ENCODE measurements at regions not wholly inside any gene's neighbourhood (a gene's known extent, or its start where the extent isn't known, plus 50 kb on each side); places are given as distances from the start of the nearest gene placed in this dataset.

GRCh38 chr2:4265936-4266335, 562.6 kb downstream of the DCDC2C start:
- no peak for DNase-seq

GRCh38 chr2:4269885-4270284, 566.5 kb downstream of the DCDC2C start:
- no peak for DNase-seq

- no peak for DNase-seq
Measured at GRCh38 chr2:4272261-4272858, 569.0 kb downstream of the DCDC2C start.

GRCh38 chr2:4278392-4278791, 575.0 kb downstream of the DCDC2C start:
- no peak for DNase-seq

- DNase-seq, result no peak
Measured at GRCh38 chr2:4279431-4279830, 576.1 kb downstream of the DCDC2C start.

- no peak for DNase-seq
Measured at GRCh38 chr2:4291430-4291829, 588.1 kb downstream of the DCDC2C start.

- DNase-seq, result no peak
Measured at GRCh38 chr2:4295680-4296079, 592.3 kb downstream of the DCDC2C start.

GRCh38 chr2:4300616-4301015, 597.2 kb downstream of the DCDC2C start:
- DNase-seq, result no peak

- DNase-seq, result no peak
Measured at GRCh38 chr2:4324531-4324930, 621.2 kb downstream of the DCDC2C start.

GRCh38 chr2:4336864-4337263, 633.5 kb downstream of the DCDC2C start:
- DNase-seq, result no peak

GRCh38 chr2:4338345-4338744, 635.0 kb downstream of the DCDC2C start:
- DNase-seq, result no peak

GRCh38 chr2:4340536-4340935, 637.2 kb downstream of the DCDC2C start:
- no peak for DNase-seq

- DNase-seq, result no peak
Measured at GRCh38 chr2:4346628-4347027, 643.3 kb downstream of the DCDC2C start.

- DNase-seq, result no peak
Measured at GRCh38 chr2:4353668-4354067, 650.3 kb downstream of the DCDC2C start.

GRCh38 chr2:4354164-4354563, 650.8 kb downstream of the DCDC2C start:
- DNase-seq, result no peak

- DNase-seq, result no peak
Measured at GRCh38 chr2:4354678-4355077, 651.3 kb downstream of the DCDC2C start.

GRCh38 chr2:4356109-4356508, 652.7 kb downstream of the DCDC2C start:
- no peak for DNase-seq

- no peak for DNase-seq
Measured at GRCh38 chr2:4356541-4356940, 653.2 kb downstream of the DCDC2C start.

- no peak for DNase-seq
Measured at GRCh38 chr2:4357121-4357520, 653.7 kb downstream of the DCDC2C start.

GRCh38 chr2:4358837-4359236, 655.5 kb downstream of the DCDC2C start:
- DNase-seq, result no peak

GRCh38 chr2:4368907-4369306, 665.5 kb downstream of the DCDC2C start:
- DNase-seq, result no peak

- DNase-seq, result no peak
Measured at GRCh38 chr2:4369826-4370419, 666.5 kb downstream of the DCDC2C start.

GRCh38 chr2:4370422-4371090, 667.2 kb downstream of the DCDC2C start:
- DNase-seq, result no peak

- no peak for DNase-seq
Measured at GRCh38 chr2:4381049-4381448, 677.7 kb downstream of the DCDC2C start.

GRCh38 chr2:4381773-4382172, 678.4 kb downstream of the DCDC2C start:
- no peak for DNase-seq
